ENCODE measurements at regions not wholly inside any gene's neighbourhood (a gene's known extent, or its start where the extent isn't known, plus 50 kb on each side); places are given as distances from the start of the nearest gene placed in this dataset.

GRCh38 chr3:87448558-87448957 lies 172.2 kb upstream of the POU1F1 start:
- TF ChIP-seq POLR2A (IDR thresholded peaks at IDR 0.05) (no peak), CTCF (IDR thresholded peaks at IDR 0.05) (no peak), POLR2AphosphoS5 (IDR thresholded peaks at IDR 0.05) (no peak), EP300 (IDR thresholded peaks at IDR 0.05) (no peak)

Data from gastroesophageal sphincter (tissue), 3 donors.